ENCODE measurements at regions not wholly inside any gene's neighbourhood (a gene's known extent, or its start where the extent isn't known, plus 50 kb on each side); places are given as distances from the start of the nearest gene placed in this dataset.

DNA sequence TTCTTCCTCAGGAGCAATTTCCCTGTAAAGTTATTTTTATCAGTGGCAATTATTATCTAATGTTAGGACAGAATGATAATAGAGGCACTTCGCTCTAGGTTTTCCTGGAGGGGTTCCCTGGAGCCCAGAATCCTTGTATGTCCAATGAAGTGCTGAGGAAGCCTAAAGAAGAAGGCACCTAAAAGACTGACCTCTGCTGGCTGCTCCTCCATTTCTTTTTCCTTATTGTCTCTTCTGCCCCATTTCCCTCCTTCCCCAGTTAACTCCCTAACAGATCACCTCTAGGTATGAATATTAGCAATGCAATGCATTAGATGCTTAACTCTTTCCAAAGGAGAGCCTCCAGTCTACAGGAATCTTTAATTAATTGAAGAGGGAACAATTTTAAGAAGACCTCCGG lies 985.4 kb downstream of the DIAPH3 start:
- no peak for TF ChIP-seq JUND (IDR thresholded peaks at IDR 0.05)
- TF ChIP-seq NR2F2 (IDR thresholded peaks at IDR 0.05): no peak
- TF ChIP-seq, protein P1, sequence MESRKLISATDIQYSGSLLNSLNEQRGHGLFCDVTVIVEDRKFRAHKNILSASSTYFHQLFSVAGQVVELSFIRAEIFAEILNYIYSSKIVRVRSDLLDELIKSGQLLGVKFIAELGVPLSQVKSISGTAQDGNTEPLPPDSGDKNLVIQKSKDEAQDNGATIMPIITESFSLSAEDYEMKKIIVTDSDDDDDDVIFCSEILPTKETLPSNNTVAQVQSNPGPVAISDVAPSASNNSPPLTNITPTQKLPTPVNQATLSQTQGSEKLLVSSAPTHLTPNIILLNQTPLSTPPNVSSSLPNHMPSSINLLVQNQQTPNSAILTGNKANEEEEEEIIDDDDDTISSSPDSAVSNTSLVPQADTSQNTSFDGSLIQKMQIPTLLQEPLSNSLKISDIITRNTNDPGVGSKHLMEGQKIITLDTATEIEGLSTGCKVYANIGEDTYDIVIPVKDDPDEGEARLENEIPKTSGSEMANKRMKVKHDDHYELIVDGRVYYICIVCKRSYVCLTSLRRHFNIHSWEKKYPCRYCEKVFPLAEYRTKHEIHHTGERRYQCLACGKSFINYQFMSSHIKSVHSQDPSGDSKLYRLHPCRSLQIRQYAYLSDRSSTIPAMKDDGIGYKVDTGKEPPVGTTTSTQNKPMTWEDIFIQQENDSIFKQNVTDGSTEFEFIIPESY (IDR thresholded peaks at IDR 0.05): no peak
- TF ChIP-seq, protein P2, sequence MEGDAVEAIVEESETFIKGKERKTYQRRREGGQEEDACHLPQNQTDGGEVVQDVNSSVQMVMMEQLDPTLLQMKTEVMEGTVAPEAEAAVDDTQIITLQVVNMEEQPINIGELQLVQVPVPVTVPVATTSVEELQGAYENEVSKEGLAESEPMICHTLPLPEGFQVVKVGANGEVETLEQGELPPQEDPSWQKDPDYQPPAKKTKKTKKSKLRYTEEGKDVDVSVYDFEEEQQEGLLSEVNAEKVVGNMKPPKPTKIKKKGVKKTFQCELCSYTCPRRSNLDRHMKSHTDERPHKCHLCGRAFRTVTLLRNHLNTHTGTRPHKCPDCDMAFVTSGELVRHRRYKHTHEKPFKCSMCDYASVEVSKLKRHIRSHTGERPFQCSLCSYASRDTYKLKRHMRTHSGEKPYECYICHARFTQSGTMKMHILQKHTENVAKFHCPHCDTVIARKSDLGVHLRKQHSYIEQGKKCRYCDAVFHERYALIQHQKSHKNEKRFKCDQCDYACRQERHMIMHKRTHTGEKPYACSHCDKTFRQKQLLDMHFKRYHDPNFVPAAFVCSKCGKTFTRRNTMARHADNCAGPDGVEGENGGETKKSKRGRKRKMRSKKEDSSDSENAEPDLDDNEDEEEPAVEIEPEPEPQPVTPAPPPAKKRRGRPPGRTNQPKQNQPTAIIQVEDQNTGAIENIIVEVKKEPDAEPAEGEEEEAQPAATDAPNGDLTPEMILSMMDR (IDR thresholded peaks at IDR 0.05; ENCODE audit: low read depth, low read length, missing input control): no peak
- DNase-seq (ENCODE audit: low spot score): no peak
- H3K4me1 ChIP-seq (ENCODE audit: control insufficient read depth in 4 of 4, insufficient read depth in 4 of 4, low read length in 3 of 4): no peaks in the 10 kb centered on the region
- no peaks in the 10 kb centered on the region for H3K36me3 ChIP-seq (ENCODE audit: control insufficient read depth in 4 of 4, insufficient read depth in 3 of 4, low read depth in 1 of 4, low read length in 3 of 4)
- no peak overlapping the region for H3K27ac ChIP-seq (ENCODE audit: low read depth in 1 of 2, low read length in 2 of 2)
- H3K9me3 ChIP-seq (ENCODE audit: control insufficient read depth in 4 of 4, low read length in 3 of 4): no peaks in the 10 kb centered on the region
- no peaks in the 10 kb centered on the region for H3K27me3 ChIP-seq (ENCODE audit: control insufficient read depth in 4 of 4, insufficient read depth in 4 of 4, low read length in 3 of 4)
- no peak overlapping the region for H3K4me3 ChIP-seq (ENCODE audit: low read depth in 1 of 3, low read length in 3 of 3)
- no peak overlapping the region for H3K9ac ChIP-seq (ENCODE audit: low read depth in 1 of 2, low read length in 2 of 2)
- 85% methylated on average over 2 of the region's 2 CpGs for WGBS

DNA sequence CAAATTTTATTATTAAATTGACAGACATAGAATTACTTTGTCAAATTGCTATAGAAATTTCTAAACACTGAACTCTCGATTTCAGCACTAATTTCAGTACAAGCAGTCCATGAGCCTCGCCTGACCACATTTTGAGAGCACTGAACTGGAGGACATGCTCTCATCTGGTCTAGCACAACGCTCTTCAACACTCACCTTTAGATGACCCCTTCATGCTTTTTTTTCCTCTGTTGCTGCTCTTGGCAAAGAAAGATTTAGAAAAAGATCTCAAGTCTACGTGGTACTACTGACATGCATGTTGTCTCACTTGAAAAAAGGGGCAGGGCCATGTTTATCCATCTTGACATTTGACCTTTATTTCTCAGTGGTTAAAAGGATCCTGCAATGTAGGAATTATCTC lies 981.5 kb downstream of the DIAPH3 start:
- Histone ChIP-seq H3K4me1 (ENCODE audit: control insufficient read depth in 4 of 4, insufficient read depth in 4 of 4, low read length in 3 of 4) (no peaks in the 10 kb centered on the region), H3K9me3 (ENCODE audit: control insufficient read depth in 4 of 4, low read length in 3 of 4) (no peaks in the 10 kb centered on the region), H3K9ac (ENCODE audit: low read depth in 1 of 2, low read length in 2 of 2) (no peak overlapping the region), H3K27ac (ENCODE audit: low read depth in 1 of 2, low read length in 2 of 2) (no peak overlapping the region), H3K27me3 (ENCODE audit: control insufficient read depth in 4 of 4, insufficient read depth in 4 of 4, low read length in 3 of 4) (peaks cover 0 to 2% (median 0%) of the 10 kb centered on the region in 4 donors), H3K36me3 (ENCODE audit: control insufficient read depth in 4 of 4, insufficient read depth in 3 of 4, low read depth in 1 of 4, low read length in 3 of 4) (no peaks in the 10 kb centered on the region), H3K4me3 (ENCODE audit: low read depth in 1 of 3, low read length in 3 of 3) (no peak overlapping the region)
- DNase-seq (ENCODE audit: low spot score): no peak
- 44% methylated on average over 4 of the region's 4 CpGs for WGBS
- TF ChIP-seq RXRA (IDR thresholded peaks at IDR 0.05) (peak in 1 of 2 donors; percentile 15), SP1 (IDR thresholded peaks at IDR 0.05) (no peak)

DNA sequence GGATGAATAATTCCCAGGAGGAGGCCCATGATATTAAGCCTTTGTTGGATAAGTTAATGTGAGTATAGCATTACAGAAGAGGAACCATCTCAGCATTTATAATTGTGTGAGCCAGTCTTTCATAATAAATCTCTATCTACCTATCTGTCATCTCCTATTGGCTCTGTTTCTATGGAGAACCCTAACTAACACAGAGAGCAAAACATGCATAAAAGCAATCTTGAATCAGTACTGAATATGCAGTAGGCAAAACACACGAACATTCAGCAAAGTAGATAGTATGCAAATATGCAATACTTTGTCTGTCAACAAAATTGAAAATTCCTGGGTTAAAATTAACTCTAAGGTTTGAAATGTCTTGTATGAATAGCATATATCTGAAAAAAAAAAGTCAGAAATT lies 966.3 kb downstream of the DIAPH3 start:
- WGBS: 62% methylated on average over 1 of the region's 1 CpG
- H3K9me3 ChIP-seq (ENCODE audit: control insufficient read depth in 4 of 4, low read length in 3 of 4): no peaks in the 10 kb centered on the region

More for the DNA sequence above, 966.3 kb downstream of the DIAPH3 start:
- no peaks in the 10 kb centered on the region for H3K4me1 ChIP-seq (ENCODE audit: control insufficient read depth in 4 of 4, insufficient read depth in 4 of 4, low read length in 3 of 4)
- DNase-seq (ENCODE audit: low spot score): no peak
- no peaks in the 10 kb centered on the region for H3K27me3 ChIP-seq (ENCODE audit: control insufficient read depth in 4 of 4, insufficient read depth in 4 of 4, low read length in 3 of 4)
- H3K27ac ChIP-seq (ENCODE audit: low read depth in 1 of 2, low read length in 2 of 2): no peak overlapping the region
- H3K36me3 ChIP-seq (ENCODE audit: control insufficient read depth in 4 of 4, insufficient read depth in 3 of 4, low read depth in 1 of 4, low read length in 3 of 4): no peaks in the 10 kb centered on the region
- TF ChIP-seq RAD21 (IDR thresholded peaks at IDR 0.05) (no peak), TAF1 (conservative IDR thresholded peaks at IDR 0.05) (no peak), FOXA1 (IDR thresholded peaks at IDR 0.05) (no peak), YY1 (IDR thresholded peaks at IDR 0.05) (no peak), FOXA2 (IDR thresholded peaks at IDR 0.05) (no peak), NR2F2 (IDR thresholded peaks at IDR 0.05) (no peak), JUND (IDR thresholded peaks at IDR 0.05) (no peak), SP1 (IDR thresholded peaks at IDR 0.05) (no peak), RXRA (IDR thresholded peaks at IDR 0.05) (no peak), GABPA (IDR thresholded peaks at IDR 0.05 in 1 of 2, conservative IDR thresholded peaks at IDR 0.05 in 1 of 2) (no peak), HNF4G (IDR thresholded peaks at IDR 0.05) (no peak)
- TF ChIP-seq, protein P3, sequence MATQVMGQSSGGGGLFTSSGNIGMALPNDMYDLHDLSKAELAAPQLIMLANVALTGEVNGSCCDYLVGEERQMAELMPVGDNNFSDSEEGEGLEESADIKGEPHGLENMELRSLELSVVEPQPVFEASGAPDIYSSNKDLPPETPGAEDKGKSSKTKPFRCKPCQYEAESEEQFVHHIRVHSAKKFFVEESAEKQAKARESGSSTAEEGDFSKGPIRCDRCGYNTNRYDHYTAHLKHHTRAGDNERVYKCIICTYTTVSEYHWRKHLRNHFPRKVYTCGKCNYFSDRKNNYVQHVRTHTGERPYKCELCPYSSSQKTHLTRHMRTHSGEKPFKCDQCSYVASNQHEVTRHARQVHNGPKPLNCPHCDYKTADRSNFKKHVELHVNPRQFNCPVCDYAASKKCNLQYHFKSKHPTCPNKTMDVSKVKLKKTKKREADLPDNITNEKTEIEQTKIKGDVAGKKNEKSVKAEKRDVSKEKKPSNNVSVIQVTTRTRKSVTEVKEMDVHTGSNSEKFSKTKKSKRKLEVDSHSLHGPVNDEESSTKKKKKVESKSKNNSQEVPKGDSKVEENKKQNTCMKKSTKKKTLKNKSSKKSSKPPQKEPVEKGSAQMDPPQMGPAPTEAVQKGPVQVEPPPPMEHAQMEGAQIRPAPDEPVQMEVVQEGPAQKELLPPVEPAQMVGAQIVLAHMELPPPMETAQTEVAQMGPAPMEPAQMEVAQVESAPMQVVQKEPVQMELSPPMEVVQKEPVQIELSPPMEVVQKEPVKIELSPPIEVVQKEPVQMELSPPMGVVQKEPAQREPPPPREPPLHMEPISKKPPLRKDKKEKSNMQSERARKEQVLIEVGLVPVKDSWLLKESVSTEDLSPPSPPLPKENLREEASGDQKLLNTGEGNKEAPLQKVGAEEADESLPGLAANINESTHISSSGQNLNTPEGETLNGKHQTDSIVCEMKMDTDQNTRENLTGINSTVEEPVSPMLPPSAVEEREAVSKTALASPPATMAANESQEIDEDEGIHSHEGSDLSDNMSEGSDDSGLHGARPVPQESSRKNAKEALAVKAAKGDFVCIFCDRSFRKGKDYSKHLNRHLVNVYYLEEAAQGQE (IDR thresholded peaks at IDR 0.05): no peak
- TF ChIP-seq, protein P4, sequence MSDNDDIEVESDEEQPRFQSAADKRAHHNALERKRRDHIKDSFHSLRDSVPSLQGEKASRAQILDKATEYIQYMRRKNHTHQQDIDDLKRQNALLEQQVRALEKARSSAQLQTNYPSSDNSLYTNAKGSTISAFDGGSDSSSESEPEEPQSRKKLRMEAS (IDR thresholded peaks at IDR 0.05): no peak
- TF ChIP-seq, protein P1 (IDR thresholded peaks at IDR 0.05): no peak
- TF ChIP-seq, protein P2 (IDR thresholded peaks at IDR 0.05; ENCODE audit: low read depth, low read length, missing input control): no peak
- TF ChIP-seq, protein P5, sequence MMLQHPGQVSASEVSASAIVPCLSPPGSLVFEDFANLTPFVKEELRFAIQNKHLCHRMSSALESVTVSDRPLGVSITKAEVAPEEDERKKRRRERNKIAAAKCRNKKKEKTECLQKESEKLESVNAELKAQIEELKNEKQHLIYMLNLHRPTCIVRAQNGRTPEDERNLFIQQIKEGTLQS (IDR thresholded peaks at IDR 0.05): no peak
- no peak overlapping the region for H3K4me3 ChIP-seq (ENCODE audit: low read depth in 1 of 3, low read length in 3 of 3)
- H3K9ac ChIP-seq (ENCODE audit: low read depth in 1 of 2, low read length in 2 of 2): no peak overlapping the region
